ENCODE measurements at regions not wholly inside any gene's neighbourhood (a gene's known extent, or its start where the extent isn't known, plus 50 kb on each side); places are given as distances from the start of the nearest gene placed in this dataset.

- TF ChIP-seq ZNF462 (CRISPR knock-in tag; IDR thresholded peaks at IDR 0.05) (no peak), REST (IDR thresholded peaks at IDR 0.05; ENCODE audit: unreplicated experiment) (no peak), POLR2AphosphoS5 (IDR thresholded peaks at IDR 0.05; ENCODE audit: low read depth) (no peak), EZH2phosphoT487 (IDR thresholded peaks at IDR 0.05; ENCODE audit: unreplicated experiment) (no peak), ZNF114 (CRISPR knock-in tag; IDR thresholded peaks at IDR 0.05) (no peak), ETS1 (IDR thresholded peaks at IDR 0.05) (no peak)
Measured at GRCh38 chr7:106723398-106723797, 62.4 kb upstream of the CCDC71L start (continued).

Measured in GM23338 (cell line).